ENCODE measurements at regions not wholly inside any gene's neighbourhood (a gene's known extent, or its start where the extent isn't known, plus 50 kb on each side); places are given as distances from the start of the nearest gene placed in this dataset.

DNA sequence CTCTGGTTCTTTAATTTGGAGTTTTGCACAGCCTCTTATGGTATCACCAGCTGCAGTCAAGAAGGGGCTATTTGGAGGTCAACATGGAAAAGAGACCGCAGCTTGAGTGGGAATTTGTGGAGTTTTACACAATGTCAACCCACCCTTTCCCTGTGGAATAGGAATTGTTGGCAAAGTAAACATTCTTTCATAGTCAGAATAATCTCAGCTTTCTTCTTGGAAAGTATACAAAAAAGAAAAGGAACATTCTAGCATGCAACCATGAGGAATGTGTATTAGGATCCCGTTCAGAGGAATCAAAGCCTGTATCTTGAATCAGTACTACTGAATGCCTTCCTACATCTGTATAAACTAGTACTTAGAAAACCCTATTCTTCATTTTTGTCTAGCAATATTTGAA lies 107.6 kb downstream of the LURAP1L start:
- H3K27ac ChIP-seq (ENCODE audit: low read depth in 2 of 2, low read length in 1 of 2) = no peak overlapping the region; a peak in 1 of 4 replicates
- no peaks in the 10 kb centered on the region for H3K9me3 ChIP-seq
- no peaks in the 10 kb centered on the region for H4K20me1 ChIP-seq (ENCODE audit: insufficient read depth)
- ChIA-PET POLR2A (interaction anchor here (1.2 kb wide), 1 partner anchor 107 kb away, joined by 3 read pairs; no protein-coding TSS in a partner anchor), CTCF (interaction anchor here (0.7 to 2.5 kb wide), 7 partner anchors 18 to 184 kb away, joined by 3 to 20 read pairs (median 7); partner anchors contain the start of gene LURAP1L)
- WGBS (ENCODE audit: low lambda C conversion rate) = 71% methylated on average over 2 of the region's 2 CpGs
- H3K9ac ChIP-seq = no peak overlapping the region
- H3K27me3 ChIP-seq (ENCODE audit: insufficient read depth) = no peaks in the 10 kb centered on the region
- no peak for DNase-seq
- H3K9me2 ChIP-seq = no peaks in the 10 kb centered on the region
- no peak overlapping the region for H3K4me3 ChIP-seq (ENCODE audit: low read depth in 2 of 2, low read length in 1 of 2)
- no peaks in the 10 kb centered on the region; a peak in 2 of 4 replicates for H3K4me1 ChIP-seq (ENCODE audit: control insufficient read depth in 1 of 2, insufficient read depth in 2 of 2, low read depth in 1 of 2, low read length in 1 of 2)
- TF ChIP-seq GABPA (IDR thresholded peaks at IDR 0.05; ENCODE audit: low read depth) (no peak), CHD2 (IDR thresholded peaks at IDR 0.05; ENCODE audit: low read length, partially characterized antibody) (no peak), RFX5 (IDR thresholded peaks at IDR 0.05; ENCODE audit: low read length) (no peak), JUND (IDR thresholded peaks at IDR 0.05) (no peak)
- TF ChIP-seq, protein P1, sequence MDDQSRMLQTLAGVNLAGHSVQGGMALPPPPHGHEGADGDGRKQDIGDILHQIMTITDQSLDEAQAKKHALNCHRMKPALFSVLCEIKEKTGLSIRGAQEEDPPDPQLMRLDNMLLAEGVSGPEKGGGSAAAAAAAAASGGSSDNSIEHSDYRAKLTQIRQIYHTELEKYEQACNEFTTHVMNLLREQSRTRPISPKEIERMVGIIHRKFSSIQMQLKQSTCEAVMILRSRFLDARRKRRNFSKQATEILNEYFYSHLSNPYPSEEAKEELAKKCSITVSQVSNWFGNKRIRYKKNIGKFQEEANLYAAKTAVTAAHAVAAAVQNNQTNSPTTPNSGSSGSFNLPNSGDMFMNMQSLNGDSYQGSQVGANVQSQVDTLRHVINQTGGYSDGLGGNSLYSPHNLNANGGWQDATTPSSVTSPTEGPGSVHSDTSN (IDR thresholded peaks at IDR 0.05) = no peak
- TF ChIP-seq, protein P2, sequence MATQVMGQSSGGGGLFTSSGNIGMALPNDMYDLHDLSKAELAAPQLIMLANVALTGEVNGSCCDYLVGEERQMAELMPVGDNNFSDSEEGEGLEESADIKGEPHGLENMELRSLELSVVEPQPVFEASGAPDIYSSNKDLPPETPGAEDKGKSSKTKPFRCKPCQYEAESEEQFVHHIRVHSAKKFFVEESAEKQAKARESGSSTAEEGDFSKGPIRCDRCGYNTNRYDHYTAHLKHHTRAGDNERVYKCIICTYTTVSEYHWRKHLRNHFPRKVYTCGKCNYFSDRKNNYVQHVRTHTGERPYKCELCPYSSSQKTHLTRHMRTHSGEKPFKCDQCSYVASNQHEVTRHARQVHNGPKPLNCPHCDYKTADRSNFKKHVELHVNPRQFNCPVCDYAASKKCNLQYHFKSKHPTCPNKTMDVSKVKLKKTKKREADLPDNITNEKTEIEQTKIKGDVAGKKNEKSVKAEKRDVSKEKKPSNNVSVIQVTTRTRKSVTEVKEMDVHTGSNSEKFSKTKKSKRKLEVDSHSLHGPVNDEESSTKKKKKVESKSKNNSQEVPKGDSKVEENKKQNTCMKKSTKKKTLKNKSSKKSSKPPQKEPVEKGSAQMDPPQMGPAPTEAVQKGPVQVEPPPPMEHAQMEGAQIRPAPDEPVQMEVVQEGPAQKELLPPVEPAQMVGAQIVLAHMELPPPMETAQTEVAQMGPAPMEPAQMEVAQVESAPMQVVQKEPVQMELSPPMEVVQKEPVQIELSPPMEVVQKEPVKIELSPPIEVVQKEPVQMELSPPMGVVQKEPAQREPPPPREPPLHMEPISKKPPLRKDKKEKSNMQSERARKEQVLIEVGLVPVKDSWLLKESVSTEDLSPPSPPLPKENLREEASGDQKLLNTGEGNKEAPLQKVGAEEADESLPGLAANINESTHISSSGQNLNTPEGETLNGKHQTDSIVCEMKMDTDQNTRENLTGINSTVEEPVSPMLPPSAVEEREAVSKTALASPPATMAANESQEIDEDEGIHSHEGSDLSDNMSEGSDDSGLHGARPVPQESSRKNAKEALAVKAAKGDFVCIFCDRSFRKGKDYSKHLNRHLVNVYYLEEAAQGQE (IDR thresholded peaks at IDR 0.05; ENCODE audit: low read depth, low read length) = no peak
- TF ChIP-seq, protein P3, sequence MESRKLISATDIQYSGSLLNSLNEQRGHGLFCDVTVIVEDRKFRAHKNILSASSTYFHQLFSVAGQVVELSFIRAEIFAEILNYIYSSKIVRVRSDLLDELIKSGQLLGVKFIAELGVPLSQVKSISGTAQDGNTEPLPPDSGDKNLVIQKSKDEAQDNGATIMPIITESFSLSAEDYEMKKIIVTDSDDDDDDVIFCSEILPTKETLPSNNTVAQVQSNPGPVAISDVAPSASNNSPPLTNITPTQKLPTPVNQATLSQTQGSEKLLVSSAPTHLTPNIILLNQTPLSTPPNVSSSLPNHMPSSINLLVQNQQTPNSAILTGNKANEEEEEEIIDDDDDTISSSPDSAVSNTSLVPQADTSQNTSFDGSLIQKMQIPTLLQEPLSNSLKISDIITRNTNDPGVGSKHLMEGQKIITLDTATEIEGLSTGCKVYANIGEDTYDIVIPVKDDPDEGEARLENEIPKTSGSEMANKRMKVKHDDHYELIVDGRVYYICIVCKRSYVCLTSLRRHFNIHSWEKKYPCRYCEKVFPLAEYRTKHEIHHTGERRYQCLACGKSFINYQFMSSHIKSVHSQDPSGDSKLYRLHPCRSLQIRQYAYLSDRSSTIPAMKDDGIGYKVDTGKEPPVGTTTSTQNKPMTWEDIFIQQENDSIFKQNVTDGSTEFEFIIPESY (IDR thresholded peaks at IDR 0.05; ENCODE audit: borderline replicate concordance, low read depth) = no peak
- TF ChIP-seq, protein P4, sequence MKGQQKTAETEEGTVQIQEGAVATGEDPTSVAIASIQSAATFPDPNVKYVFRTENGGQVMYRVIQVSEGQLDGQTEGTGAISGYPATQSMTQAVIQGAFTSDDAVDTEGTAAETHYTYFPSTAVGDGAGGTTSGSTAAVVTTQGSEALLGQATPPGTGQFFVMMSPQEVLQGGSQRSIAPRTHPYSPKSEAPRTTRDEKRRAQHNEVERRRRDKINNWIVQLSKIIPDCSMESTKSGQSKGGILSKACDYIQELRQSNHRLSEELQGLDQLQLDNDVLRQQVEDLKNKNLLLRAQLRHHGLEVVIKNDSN (IDR thresholded peaks at IDR 0.05; ENCODE audit: borderline replicate concordance, low read depth) = no peak
- H3F3A ChIP-seq (replicated peaks; ENCODE audit: insufficient read depth) = no peaks in the 10 kb centered on the region
- no peaks in the 10 kb centered on the region for H3K79me2 ChIP-seq (ENCODE audit: insufficient read depth)
- H2AFZ ChIP-seq (ENCODE audit: low read depth) = no peak overlapping the region
- H3K36me3 ChIP-seq (replicated peaks in 1 of 2; ENCODE audit: control insufficient read depth in 1 of 2, insufficient read depth in 2 of 2, low read length in 1 of 2) = no peaks in the 10 kb centered on the region
- H3K4me2 ChIP-seq = no peak overlapping the region
